Endothelial cell of umbilical vein (primary cell): ENCODE measurements at regions not wholly inside any gene's neighbourhood (a gene's known extent, or its start where the extent isn't known, plus 50 kb on each side); places are given as distances from the start of the nearest gene placed in this dataset.
"Not testable (repeated sequence)": the region's sequence is repeated elsewhere in the genome, so short reads cannot be mapped to it uniquely, and the experiment has no call there.

Experiments
- EZH2 ChIP-seq: IDR thresholded peaks from 2 replicates; pipeline ENCODE4 v1.6.1; 2012; ENCODE audit warnings: borderline replicate concordance, low read depth, mild to moderate bottlenecking, moderate library complexity, low read length, inconsistent platforms; ENCODE audit not compliant: severe bottlenecking
- FOS ChIP-seq: IDR thresholded peaks from 2 replicates; pipeline ENCODE4 v1.6.1; 2011; ENCODE audit warnings: mild to moderate bottlenecking, low read length, moderate library complexity, borderline replicate concordance; ENCODE audit not compliant: insufficient read depth
- GATA2 ChIP-seq: IDR thresholded peaks from 2 replicates; pipeline ENCODE4 v1.7.0; 2011; ENCODE audit warnings: low read depth, mild to moderate bottlenecking, moderate library complexity, mixed read lengths, low read length; ENCODE audit not compliant: insufficient read length, insufficient read depth
- JUN ChIP-seq: IDR thresholded peaks from 2 replicates; pipeline ENCODE4 v1.6.1; 2011; ENCODE audit warnings: borderline replicate concordance, low read depth; ENCODE audit not compliant: insufficient read length, insufficient read depth
- MYC ChIP-seq: IDR thresholded peaks from one replicate; pipeline ENCODE4 v1.6.1; 2011; ENCODE audit warnings: mild to moderate bottlenecking, low read depth, low read length
- POLR2A ChIP-seq: IDR thresholded peaks from 2 replicates; pipeline ENCODE4 v1.6.1; 2012; ENCODE audit warnings: low read depth, mild to moderate bottlenecking, control low read depth, low read length
- POLR2AphosphoS5 ChIP-seq: IDR thresholded peaks from 2 replicates; pipeline ENCODE4 v1.6.1; 2012; ENCODE audit warnings: low read depth, mild to moderate bottlenecking, control low read depth, low read length, moderate library complexity; ENCODE audit not compliant: insufficient read depth
- TF ChIP-seq, protein P1 (sequence below), 2 donors: IDR thresholded peaks; 1 replicate in 1 of 2; 2 replicates in 1 of 2; pipeline ENCODE4 v1.5.1; 2011; ENCODE audit warnings: low read length in 2 of 2, mild to moderate bottlenecking in 2 of 2, moderate library complexity in 2 of 2, control low read depth in 1 of 2, inconsistent platforms in 1 of 2, low read depth in 1 of 2; ENCODE audit not compliant: insufficient read depth in 1 of 2; ENCODE audit errors: extremely low read depth in 1 of 2

DNA sequence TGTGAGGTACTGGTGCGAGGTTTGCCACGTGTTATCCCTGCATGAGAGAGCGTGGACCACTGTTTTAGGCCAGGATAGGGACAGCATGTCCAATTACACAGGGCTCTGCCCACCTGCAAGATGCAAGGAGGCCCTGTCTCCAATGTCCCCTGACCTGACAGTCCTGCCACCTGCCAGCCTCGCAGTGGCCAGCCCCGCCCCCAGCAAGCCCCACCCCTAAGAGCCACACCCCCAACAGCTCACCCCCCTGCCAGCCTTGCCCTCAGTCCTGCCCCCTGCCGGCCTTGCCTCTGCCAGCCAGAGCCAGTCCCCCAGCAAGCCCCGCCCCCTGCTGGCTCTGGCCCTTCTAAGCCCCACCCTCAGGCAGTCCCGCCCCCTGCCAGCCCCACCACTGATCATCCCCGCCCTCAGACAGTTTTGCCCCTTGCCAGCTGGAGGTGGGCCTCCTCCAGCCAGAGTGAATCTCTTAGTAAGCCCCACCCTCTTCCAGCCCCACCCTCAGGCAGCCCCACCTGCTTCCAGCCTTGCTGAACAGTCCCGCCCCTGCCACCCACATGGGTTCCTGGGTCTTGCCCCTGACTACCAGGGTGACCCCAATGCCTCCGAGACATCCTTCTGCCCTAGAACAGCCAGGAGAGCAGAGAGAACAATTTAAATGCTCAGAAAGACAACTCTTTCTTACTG is 62.3 kb upstream of the DPP6 start:
- not testable (repeated sequence) for TF ChIP-seq POLR2A, EZH2, POLR2AphosphoS5, MYC, FOS, GATA2, JUN
- TF ChIP-seq, protein P1, sequence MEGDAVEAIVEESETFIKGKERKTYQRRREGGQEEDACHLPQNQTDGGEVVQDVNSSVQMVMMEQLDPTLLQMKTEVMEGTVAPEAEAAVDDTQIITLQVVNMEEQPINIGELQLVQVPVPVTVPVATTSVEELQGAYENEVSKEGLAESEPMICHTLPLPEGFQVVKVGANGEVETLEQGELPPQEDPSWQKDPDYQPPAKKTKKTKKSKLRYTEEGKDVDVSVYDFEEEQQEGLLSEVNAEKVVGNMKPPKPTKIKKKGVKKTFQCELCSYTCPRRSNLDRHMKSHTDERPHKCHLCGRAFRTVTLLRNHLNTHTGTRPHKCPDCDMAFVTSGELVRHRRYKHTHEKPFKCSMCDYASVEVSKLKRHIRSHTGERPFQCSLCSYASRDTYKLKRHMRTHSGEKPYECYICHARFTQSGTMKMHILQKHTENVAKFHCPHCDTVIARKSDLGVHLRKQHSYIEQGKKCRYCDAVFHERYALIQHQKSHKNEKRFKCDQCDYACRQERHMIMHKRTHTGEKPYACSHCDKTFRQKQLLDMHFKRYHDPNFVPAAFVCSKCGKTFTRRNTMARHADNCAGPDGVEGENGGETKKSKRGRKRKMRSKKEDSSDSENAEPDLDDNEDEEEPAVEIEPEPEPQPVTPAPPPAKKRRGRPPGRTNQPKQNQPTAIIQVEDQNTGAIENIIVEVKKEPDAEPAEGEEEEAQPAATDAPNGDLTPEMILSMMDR (IDR thresholded peaks at IDR 0.05; ENCODE audit: extremely low read depth in 1 of 2, insufficient read depth in 1 of 2, low read depth in 1 of 2, low read length in 2 of 2) = not testable (repeated sequence)
